GM23248 (cell line): ENCODE measurements at regions not wholly inside any gene's neighbourhood (a gene's known extent, or its start where the extent isn't known, plus 50 kb on each side); places are given as distances from the start of the nearest gene placed in this dataset.

ENCODE experiments used
- EZH2 ChIP-seq: fragments of 200-600 bp; sonication (generic); IDR thresholded peaks from 2 replicates; pipeline ENCODE4 v1.6.1; 2018; ENCODE audit warnings: antibody characterized with exemption, mild to moderate bottlenecking; ENCODE audit not compliant: insufficient read depth, poor library complexity, severe bottlenecking
- EZH2phosphoT487 ChIP-seq: fragments of 200-600 bp; sonication (generic); IDR thresholded peaks from 2 replicates; pipeline ENCODE4 v1.6.1; 2018; ENCODE audit warnings: antibody characterized with exemption, moderate library complexity, mild to moderate bottlenecking, low read depth; ENCODE audit not compliant: insufficient read depth

- TF ChIP-seq EZH2phosphoT487 (no peak), EZH2 (no peak)
Observed at GRCh38 chr7:36080843-36081242, 72.2 kb upstream of the EEPD1 start.
